K562 (cell line): ENCODE measurements at regions not wholly inside any gene's neighbourhood (a gene's known extent, or its start where the extent isn't known, plus 50 kb on each side); places are given as distances from the start of the nearest gene placed in this dataset.

Experiments used
- ATAC-seq: fragments of 200-7000 bp; cut with Tn5 transposase; 3 replicates; pipeline ENCODE4 v1.9.1; 2020; ENCODE audit warnings: moderate library complexity
- BruUV-seq: library from RNA; stranded (reverse); fragments of 400-500 nt; replicated peaks from 2 replicates; lab custom pipeline; 2021; lab: Mats Ljungman, UMichigan
- CTCF ChIA-PET: fragments of 300-600 bp; formaldehyde crosslinking; extraction: SDS; loops from one replicate; lab custom pipeline; 2021; ENCODE audit warnings: low intra/inter-chr PET ratio; lab: Yijun Ruan, JAX
- POLR2A ChIA-PET: fragments of 300-600, 350-650 bp; sonication (Branson Sonifier 250); formaldehyde crosslinking; extraction: SDS; loops from one replicate; lab custom pipeline; 2021; ENCODE audit warnings: antibody characterized with exemption, inconsistent platforms; lab: Yijun Ruan, JAX
- DNase-seq, 4 experiments: peaks; one replicate each; pipeline versions ENCODE4 v3.0.0 to v3.0.0-alpha.2; 2011 to 2018; ENCODE audit warnings: low spot score in 3 of 4, mixed read lengths in 3 of 4; ENCODE audit errors: extremely low read depth in 1 of 4
- FAIRE-seq: peaks from 2 replicates; lab custom pipeline; 2011; peaks lifted over from hg19 to GRCh38; lab: Jason Lieb, UNC
- H2AFZ ChIP-seq: 2 replicates; pipeline ENCODE4 v1.6.0; 2011; ENCODE audit warnings: low read depth, low read length, control low read depth, inconsistent platforms
- H3K27ac ChIP-seq: fragments of 200-600 bp; 3 replicates; pipeline ENCODE4 v1.8.0; 2011; ENCODE audit warnings: low read depth, mild to moderate bottlenecking, control low read depth, inconsistent platforms, low read length, moderate library complexity, mixed read lengths; ENCODE audit errors: extremely low read depth
- H3K27me3 ChIP-seq, 2 experiments: fragments of 300-600 bp in 1 of 2; 2 replicates in 1 of 2; 3 replicates in 1 of 2; pipeline versions ENCODE4 v1.6.0 to v1.8.0; 2011; ENCODE audit warnings: inconsistent platforms in 2 of 2, low read length in 2 of 2, mild to moderate bottlenecking in 1 of 2, mixed read lengths in 1 of 2, moderate library complexity in 1 of 2; ENCODE audit not compliant: control insufficient read depth in 2 of 2, insufficient read depth in 2 of 2
- H3K36me3 ChIP-seq: fragments of 300-600 bp; 3 replicates; pipeline ENCODE4 v1.8.0; 2011; ENCODE audit warnings: mild to moderate bottlenecking, low read length, inconsistent platforms; ENCODE audit not compliant: control insufficient read depth, insufficient read depth
- H3K4me1 ChIP-seq, 2 experiments: fragments of 200-600 bp in 1 of 2; replicated peaks in 1 of 2; 2 replicates in 1 of 2; 3 replicates in 1 of 2; pipeline versions ENCODE4 v1.5.1 to v1.8.0; 2011; ENCODE audit warnings: inconsistent platforms in 2 of 2, low read length in 2 of 2, mild to moderate bottlenecking in 1 of 2, mixed read lengths in 1 of 2, moderate library complexity in 1 of 2; ENCODE audit not compliant: control insufficient read depth in 2 of 2, insufficient read depth in 2 of 2
- H3K4me2 ChIP-seq: 2 replicates; pipeline ENCODE4 v1.6.1; 2011; ENCODE audit warnings: low read length, control low read depth, inconsistent platforms, mixed read lengths; ENCODE audit not compliant: insufficient read depth
- H3K4me3 ChIP-seq: fragments of 200-600 bp; sonication (generic), shearing (Covaris generic); 2 replicates; pipeline ENCODE4 v1.5.1; 2016; ENCODE audit warnings: control low read depth, inconsistent platforms
- H3K79me2 ChIP-seq: fragments of 200-600 bp; 3 replicates; pipeline ENCODE4 v1.8.0; 2011; ENCODE audit warnings: low read length, inconsistent platforms; ENCODE audit not compliant: control insufficient read depth, insufficient read depth
- H3K9ac ChIP-seq, 2 experiments: 2 replicates each; pipeline versions ENCODE4 v1.6.0 to v1.6.1; 2011; ENCODE audit warnings: low read depth in 2 of 2, low read length in 2 of 2, control low read depth in 1 of 2, inconsistent platforms in 1 of 2, mild to moderate bottlenecking in 1 of 2, mixed read lengths in 1 of 2; ENCODE audit not compliant: insufficient read depth in 1 of 2
- H3K9me1 ChIP-seq: one replicate; pipeline ENCODE4 v1.6.0; 2011; ENCODE audit warnings: inconsistent platforms, mild to moderate bottlenecking, low read length, moderate library complexity; ENCODE audit not compliant: control insufficient read depth, insufficient read depth
- H3K9me3 ChIP-seq: replicated peaks from 2 replicates; pipeline ENCODE4 v1.5.1; 2011; ENCODE audit warnings: low read depth, low read length, inconsistent platforms; ENCODE audit not compliant: control insufficient read depth, insufficient read depth
- H4K20me1 ChIP-seq: replicated peaks from 2 replicates; pipeline ENCODE4 v1.6.1; 2011; ENCODE audit warnings: low read length, inconsistent platforms, mixed read lengths; ENCODE audit not compliant: control insufficient read depth, insufficient read depth
- COPS2 ChIP-seq: fragments of 450-650 bp; conservative IDR thresholded peaks from 2 replicates; pipeline ENCODE4 v1.6.1; 2016; ENCODE audit warnings: mild to moderate bottlenecking, moderate library complexity
- DACH1 ChIP-seq: fragments of 450-650 bp; IDR thresholded peaks from 2 replicates; pipeline ENCODE4 v1.6.1; 2018; ENCODE audit not compliant: partially characterized antibody
- ELF4 ChIP-seq: fragments of 450-650 bp; formaldehyde crosslinking; IDR thresholded peaks from 2 replicates; pipeline ENCODE4 v1.4.0; 2022; ENCODE audit warnings: missing genetic modification characterization
- ETV1 ChIP-seq: fragments of 450-650 bp; conservative IDR thresholded peaks from 2 replicates; pipeline ENCODE4 v1.6.1; 2016; ENCODE audit warnings: missing genetic modification characterization, control low read depth, low read depth, missing compliant biosample characterization
- HDAC1 ChIP-seq, 2 experiments: fragments of 450-650 bp; IDR thresholded peaks; 2 replicates each; pipeline ENCODE4 v1.6.1; 2016 to 2017; ENCODE audit warnings: inconsistent platforms in 1 of 2, mild to moderate bottlenecking in 1 of 2, moderate library complexity in 1 of 2
- KDM2B ChIP-seq: fragments of 250-450 bp; sonication (Bioruptor Pico); IDR thresholded peaks from 2 replicates; pipeline ENCODE4 v1.8.0; 2021; ENCODE audit warnings: mild to moderate bottlenecking, moderate library complexity
- RBFOX2 ChIP-seq: fragments of 200-400 bp; formaldehyde crosslinking; IDR thresholded peaks from 2 replicates; pipeline ENCODE4 v1.6.1; 2017; ENCODE audit warnings: low read depth, mild to moderate bottlenecking, low read length, moderate library complexity
- SAFB2 ChIP-seq: fragments of 200-400 bp; formaldehyde crosslinking; IDR thresholded peaks from 2 replicates; pipeline ENCODE4 v1.6.1; 2018; ENCODE audit warnings: borderline replicate concordance, low read length, low read depth, moderate library complexity; ENCODE audit not compliant: severe bottlenecking
- XRCC4 ChIP-seq: IDR thresholded peaks from one replicate; pipeline ENCODE4 v1.6.1; 2011; ENCODE audit not compliant: insufficient read depth, insufficient read length; ENCODE audit errors: extremely low read depth
- ZBTB8A ChIP-seq: fragments of 450-650 bp; IDR thresholded peaks from 2 replicates; pipeline ENCODE4 v1.6.1; 2018; ENCODE audit warnings: mild to moderate bottlenecking, moderate library complexity; ENCODE audit not compliant: partially characterized antibody
- ZNF232 ChIP-seq: sonication (generic); formaldehyde crosslinking; IDR thresholded peaks from 2 replicates; pipeline ENCODE4 v1.8.0; 2022; ENCODE audit warnings: mild to moderate bottlenecking, missing genetic modification reagents
- ZSCAN32 ChIP-seq: fragments of 450-650 bp; formaldehyde crosslinking; IDR thresholded peaks from 2 replicates; pipeline ENCODE4 v1.4.0; 2020; ENCODE audit warnings: mild to moderate bottlenecking, moderate library complexity
- WGBS: fragments of 100-300 bp; shearing (Covaris generic); methylation state at CpG from one replicate; pipeline ENCODE4 v1.1.6; 2016; ENCODE audit warnings: low coverage, mixed read lengths; ENCODE audit not compliant: insufficient coverage; ENCODE audit errors: missing lambda C conversion rate; 5-methylcytosine and 5-hydroxymethylcytosine counted together
- in situ Hi-C: fragments of 300-500 bp; cut with MboI; formaldehyde crosslinking; loops from 4 replicates; pipeline ENCODE4 v1.15.0; 2018; ENCODE audit warnings: inconsistent platforms, mixed read lengths
- intact Hi-C: fragments of 100-400 bp; cut with micrococcal nuclease; formaldehyde crosslinking; loops from 2 replicates; pipeline ENCODE4 v1.14.2; 2022
- TF ChIP-seq, protein P1 (sequence below): sonication (generic); formaldehyde crosslinking; IDR thresholded peaks from 2 replicates; pipeline ENCODE4 v1.8.0; 2022; ENCODE audit warnings: mild to moderate bottlenecking, missing genetic modification reagents, borderline replicate concordance
- TF ChIP-seq, protein P2 (sequence below): IDR thresholded peaks from 2 replicates; pipeline ENCODE4 v1.6.1; 2014; ENCODE audit warnings: antibody characterized with exemption
- TF ChIP-seq, protein P3 (sequence below): fragments of 450-650 bp; formaldehyde crosslinking; IDR thresholded peaks from 2 replicates; pipeline ENCODE4 v1.4.0; 2020; ENCODE audit warnings: mild to moderate bottlenecking
- TF ChIP-seq, protein P4 (sequence below), 2 experiments: IDR thresholded peaks in 1 of 2; conservative IDR thresholded peaks in 1 of 2; 2 replicates each; pipeline ENCODE4 v1.6.1; 2016; ENCODE audit warnings: low read depth in 2 of 2, mild to moderate bottlenecking in 1 of 2, missing compliant biosample characterization in 1 of 2, missing genetic modification characterization in 1 of 2, moderate library complexity in 1 of 2

DNA sequence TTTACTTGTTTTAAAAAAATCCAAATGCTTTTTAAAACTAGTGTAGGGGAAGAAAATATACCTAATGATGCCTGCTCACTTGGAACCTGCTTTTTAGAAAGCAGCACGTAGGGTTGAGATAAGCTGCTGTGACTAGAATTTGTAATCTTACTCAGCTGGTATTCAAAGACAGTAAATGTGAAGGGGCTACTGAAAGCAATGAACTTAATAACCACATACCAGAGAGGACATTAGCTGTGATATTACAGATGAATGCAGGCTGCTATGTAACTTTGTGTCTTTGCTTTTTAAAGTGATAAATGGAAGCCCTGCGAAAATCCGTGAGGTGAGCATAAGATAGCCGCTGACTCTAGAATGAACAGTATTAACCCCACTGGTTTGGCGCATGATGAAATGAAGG lies 124.1 kb downstream of the TRIML1 start:
- H3K27me3 ChIP-seq = no peaks in the 10 kb centered on the region
- H2AFZ ChIP-seq = no peak overlapping the region
- H3K9me1 ChIP-seq = no peaks in the 10 kb centered on the region
- H3K27ac ChIP-seq = no peak overlapping the region
- no peak overlapping the region for H3K4me3 ChIP-seq
- no peak overlapping the region for H3K4me2 ChIP-seq
- H3K9me3 ChIP-seq = no peaks in the 10 kb centered on the region
- FAIRE-seq (no peak), DNase-seq (no peak), ATAC-seq (no peak)
- no peaks in the 10 kb centered on the region for H3K36me3 ChIP-seq
- H3K79me2 ChIP-seq = no peaks in the 10 kb centered on the region
- intact Hi-C loops = no loop called here
- H3K4me1 ChIP-seq = no peaks in the 10 kb centered on the region
- H3K9ac ChIP-seq = no peak overlapping the region
- no TSS peak for BruUV-seq
- no peaks in the 10 kb centered on the region for H4K20me1 ChIP-seq
- CTCF ChIA-PET = no interaction called here
- WGBS = 0% methylated on average over 5 of the region's 5 CpGs
- in situ Hi-C loops = no loop called here
- POLR2A ChIA-PET = no interaction called here
- no peak for TF ChIP-seq ETV1 (tag)
- TF ChIP-seq, protein P1, sequence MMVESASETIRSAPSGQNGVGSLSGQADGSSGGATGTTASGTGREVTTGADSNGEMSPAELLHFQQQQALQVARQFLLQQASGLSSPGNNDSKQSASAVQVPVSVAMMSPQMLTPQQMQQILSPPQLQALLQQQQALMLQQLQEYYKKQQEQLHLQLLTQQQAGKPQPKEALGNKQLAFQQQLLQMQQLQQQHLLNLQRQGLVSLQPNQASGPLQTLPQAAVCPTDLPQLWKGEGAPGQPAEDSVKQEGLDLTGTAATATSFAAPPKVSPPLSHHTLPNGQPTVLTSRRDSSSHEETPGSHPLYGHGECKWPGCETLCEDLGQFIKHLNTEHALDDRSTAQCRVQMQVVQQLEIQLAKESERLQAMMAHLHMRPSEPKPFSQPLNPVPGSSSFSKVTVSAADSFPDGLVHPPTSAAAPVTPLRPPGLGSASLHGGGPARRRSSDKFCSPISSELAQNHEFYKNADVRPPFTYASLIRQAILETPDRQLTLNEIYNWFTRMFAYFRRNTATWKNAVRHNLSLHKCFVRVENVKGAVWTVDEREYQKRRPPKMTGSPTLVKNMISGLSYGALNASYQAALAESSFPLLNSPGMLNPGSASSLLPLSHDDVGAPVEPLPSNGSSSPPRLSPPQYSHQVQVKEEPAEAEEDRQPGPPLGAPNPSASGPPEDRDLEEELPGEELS (CRISPR knock-in tag) = no peak
- TF ChIP-seq, protein P2, sequence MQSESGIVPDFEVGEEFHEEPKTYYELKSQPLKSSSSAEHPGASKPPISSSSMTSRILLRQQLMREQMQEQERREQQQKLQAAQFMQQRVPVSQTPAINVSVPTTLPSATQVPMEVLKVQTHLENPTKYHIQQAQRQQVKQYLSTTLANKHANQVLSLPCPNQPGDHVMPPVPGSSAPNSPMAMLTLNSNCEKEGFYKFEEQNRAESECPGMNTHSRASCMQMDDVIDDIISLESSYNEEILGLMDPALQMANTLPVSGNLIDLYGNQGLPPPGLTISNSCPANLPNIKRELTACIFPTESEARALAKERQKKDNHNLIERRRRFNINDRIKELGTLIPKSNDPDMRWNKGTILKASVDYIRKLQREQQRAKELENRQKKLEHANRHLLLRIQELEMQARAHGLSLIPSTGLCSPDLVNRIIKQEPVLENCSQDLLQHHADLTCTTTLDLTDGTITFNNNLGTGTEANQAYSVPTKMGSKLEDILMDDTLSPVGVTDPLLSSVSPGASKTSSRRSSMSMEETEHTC = no peak
- no peak for TF ChIP-seq SAFB2
- TF ChIP-seq KDM2B (CRISPR knock-in tag) = no peak
- no peak for TF ChIP-seq ELF4 (CRISPR knock-in tag)
- TF ChIP-seq DACH1 = no peak
- TF ChIP-seq COPS2 = no peak
- TF ChIP-seq HDAC1 (IDR thresholded peaks at IDR 0.05) = no peak
- no peak for TF ChIP-seq ZSCAN32 (CRISPR knock-in tag)
- TF ChIP-seq, protein P3, sequence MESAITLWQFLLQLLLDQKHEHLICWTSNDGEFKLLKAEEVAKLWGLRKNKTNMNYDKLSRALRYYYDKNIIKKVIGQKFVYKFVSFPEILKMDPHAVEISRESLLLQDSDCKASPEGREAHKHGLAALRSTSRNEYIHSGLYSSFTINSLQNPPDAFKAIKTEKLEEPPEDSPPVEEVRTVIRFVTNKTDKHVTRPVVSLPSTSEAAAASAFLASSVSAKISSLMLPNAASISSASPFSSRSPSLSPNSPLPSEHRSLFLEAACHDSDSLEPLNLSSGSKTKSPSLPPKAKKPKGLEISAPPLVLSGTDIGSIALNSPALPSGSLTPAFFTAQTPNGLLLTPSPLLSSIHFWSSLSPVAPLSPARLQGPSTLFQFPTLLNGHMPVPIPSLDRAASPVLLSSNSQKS (CRISPR knock-in tag) = no peak
- TF ChIP-seq, protein P4, sequence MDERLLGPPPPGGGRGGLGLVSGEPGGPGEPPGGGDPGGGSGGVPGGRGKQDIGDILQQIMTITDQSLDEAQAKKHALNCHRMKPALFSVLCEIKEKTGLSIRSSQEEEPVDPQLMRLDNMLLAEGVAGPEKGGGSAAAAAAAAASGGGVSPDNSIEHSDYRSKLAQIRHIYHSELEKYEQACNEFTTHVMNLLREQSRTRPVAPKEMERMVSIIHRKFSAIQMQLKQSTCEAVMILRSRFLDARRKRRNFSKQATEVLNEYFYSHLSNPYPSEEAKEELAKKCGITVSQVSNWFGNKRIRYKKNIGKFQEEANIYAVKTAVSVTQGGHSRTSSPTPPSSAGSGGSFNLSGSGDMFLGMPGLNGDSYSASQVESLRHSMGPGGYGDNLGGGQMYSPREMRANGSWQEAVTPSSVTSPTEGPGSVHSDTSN (CRISPR knock-in tag; IDR thresholded peaks at IDR 0.05; ENCODE audit: low read depth) = no peak
- TF ChIP-seq, protein P4 (tag; conservative IDR thresholded peaks at IDR 0.05; ENCODE audit: low read depth) = no peak
- no peak for TF ChIP-seq RBFOX2
- TF ChIP-seq XRCC4 = no peak
- no peak for TF ChIP-seq ZNF232 (CRISPR knock-in tag)
- no peak for TF ChIP-seq ZBTB8A
